Embryonic facial prominence (tissue), 1 donor: ENCODE measurements at regions not wholly inside any gene's neighbourhood (a gene's known extent, or its start where the extent isn't known, plus 50 kb on each side); places are given as distances from the start of the nearest gene placed in this dataset.
A peak's percentile ranks its signal among the peaks of the same experiment; 100 is the strongest.

Experiments used
- DNase-seq: peaks from one replicate; pipeline ENCODE4 v3.0.0-alpha.2; 2016; ENCODE audit errors: extremely low spot score

DNA sequence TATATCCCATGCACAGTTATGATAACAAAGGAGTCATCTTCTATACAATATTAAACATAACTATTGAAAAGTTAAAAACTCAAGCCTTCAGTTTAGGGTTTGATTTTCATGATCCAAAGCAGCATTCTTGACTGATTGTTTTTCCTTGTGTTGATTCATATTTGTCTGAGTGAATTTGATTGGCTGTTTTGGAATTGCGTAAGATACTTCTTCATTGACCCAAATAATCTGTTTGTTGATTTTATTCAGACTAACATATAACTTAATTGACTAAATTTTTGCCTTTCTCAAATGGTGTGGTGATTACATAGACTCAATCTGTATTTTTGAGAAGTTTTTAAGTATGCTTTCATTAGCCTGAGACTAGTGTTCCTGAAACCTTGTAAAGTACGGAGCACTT is 305.7 kb upstream of the TNP1 start:
- no peak for DNase-seq

DNA sequence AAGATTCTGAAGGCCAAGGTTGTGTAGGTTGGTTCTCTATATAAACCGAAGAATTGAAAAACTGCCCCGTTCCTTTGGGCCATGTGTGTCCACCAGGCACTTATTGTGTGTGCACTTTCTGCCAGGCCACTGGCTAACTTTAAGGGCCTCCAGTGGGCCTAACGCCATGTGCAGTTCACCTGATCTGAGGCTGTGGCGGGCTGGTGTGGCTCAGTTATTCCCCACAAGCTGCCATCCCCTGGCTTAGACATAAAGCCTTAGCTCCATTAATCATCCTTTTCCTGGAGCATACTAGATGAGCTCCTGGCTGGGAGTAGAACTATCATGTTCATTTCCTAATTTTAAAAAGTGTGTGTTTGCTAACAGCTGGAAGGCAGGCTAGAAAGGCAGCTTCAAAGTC is 304.1 kb upstream of the TNP1 start:
- no peak for DNase-seq

DNA sequence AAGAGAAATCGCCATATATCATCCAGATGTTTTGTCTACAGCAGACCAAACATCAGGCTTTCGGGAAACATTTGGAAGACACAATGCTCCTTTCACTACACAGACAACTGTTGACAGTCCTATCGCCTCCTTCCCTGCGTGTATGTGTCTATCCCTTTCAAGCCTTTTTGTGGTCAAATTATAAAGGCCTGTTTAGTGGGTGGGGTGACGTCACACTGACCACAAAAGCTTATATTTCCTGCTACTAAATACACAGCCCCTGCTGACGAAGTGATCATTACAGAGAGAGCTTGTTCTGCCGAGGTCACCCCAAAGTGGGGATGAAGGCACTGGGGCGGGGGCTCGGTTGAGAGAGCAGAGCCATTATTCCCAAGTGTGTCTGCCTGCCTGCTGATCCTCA is 302.7 kb upstream of the TNP1 start:
- peak; percentile 52 for DNase-seq

DNA sequence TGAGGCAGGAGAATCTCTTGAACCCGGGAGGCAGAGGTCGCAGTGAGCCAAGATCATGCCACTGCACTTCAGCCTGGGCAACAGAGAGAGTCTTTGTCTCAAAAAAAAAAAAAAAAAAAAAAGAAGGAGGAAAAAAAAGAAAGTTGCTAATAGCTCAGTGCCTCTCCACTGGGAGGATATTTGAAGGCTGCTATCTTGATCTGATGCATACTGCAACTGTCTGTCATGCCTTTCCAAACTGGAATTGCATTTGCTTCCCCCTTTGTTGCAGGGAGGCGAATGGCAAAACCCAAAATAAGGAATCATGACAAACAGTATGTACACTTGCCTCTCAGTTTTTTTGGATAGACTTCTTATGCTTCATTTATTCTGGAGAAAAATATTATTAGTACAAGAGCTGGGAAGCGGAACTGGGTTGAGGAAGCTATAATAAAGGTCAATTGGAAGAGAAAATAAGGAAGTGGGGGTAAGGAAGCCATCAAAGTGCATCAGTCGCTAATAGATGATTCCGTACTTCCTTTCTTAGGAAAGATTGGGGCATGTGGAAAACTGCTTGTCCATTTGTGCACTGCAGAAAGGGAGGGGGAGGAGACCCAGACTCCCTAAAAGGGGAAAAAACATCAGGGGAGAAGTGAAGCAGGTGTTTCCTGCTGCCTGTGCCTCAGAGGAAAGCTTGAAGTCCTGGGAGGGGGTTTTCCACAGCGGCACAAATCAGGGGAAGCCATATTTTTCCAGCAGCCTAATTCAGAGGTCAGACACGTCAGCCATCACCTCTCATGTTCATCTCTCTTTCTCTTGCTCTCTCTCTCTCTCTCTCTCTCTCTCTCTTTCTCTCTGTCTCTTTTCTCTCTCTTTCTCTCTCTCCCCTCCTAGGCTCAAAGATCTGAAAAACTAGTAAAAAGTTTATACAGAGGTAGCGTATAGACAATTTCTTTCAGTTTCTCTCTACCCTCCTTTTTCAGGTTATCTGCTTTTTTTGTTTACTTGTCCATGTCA is 301.4 kb upstream of the TNP1 start:
- DNase-seq, result no peak

DNA sequence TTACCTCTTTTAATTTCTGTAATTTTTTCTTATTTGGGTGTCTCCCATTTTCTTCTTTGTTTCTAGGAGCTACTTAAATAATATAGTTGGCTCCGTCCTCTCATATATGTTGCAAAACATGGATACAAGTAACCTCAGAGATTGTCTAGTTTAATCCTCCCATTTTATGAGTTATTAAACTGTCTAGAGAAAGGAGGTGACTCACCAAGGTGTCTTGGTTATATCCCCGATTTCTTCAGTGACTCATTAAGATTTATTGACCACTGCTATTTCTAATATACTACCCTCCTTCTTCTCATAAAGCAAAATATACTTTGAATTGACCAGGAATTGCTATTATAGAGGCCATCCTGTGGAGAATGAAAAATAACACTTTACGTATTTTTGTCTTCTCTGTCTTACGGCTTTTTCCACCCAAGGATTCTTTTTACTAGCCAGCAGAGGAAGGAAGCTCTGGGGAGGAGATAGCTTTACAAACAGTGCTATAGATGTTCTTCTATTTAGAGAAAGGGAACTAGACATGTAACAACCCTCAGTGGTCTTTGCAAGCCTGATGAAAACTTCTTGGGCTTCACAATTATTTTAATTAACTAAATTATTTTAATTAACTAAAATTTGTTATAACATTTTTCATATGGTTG is 300.4 kb upstream of the TNP1 start:
- no peak for DNase-seq

DNA sequence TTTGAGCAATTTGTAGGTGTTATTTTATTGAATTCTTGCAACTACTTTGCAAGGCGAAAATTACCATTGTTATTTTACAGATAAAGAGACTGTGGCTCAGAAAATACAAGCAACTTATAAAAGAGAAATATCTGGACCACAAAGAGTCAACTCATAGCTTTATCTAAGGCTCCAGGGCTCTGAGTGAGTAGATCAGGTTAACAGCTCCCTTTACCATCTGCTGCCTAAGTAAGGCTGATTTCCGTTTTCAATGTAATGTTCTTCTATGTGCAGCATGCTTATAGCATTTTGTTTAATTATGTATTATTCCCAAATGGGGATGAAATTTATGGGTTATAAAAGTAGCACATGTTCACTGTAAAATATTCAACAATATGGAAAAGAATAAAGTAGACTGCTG is 299.1 kb upstream of the TNP1 start:
- no peak for DNase-seq

GRCh38 chr2:217157581-217157980 is 297.7 kb upstream of the TNP1 start:
- no peak for DNase-seq

- DNase-seq, result no peak
These were observed 296.9 kb upstream of the TNP1 start for GRCh38 chr2:217156801-217157200.

GRCh38 chr2:217154923-217155322 is 295.1 kb upstream of the TNP1 start:
- DNase-seq, result no peak

- no peak for DNase-seq
These were observed 293.6 kb upstream of the TNP1 start for GRCh38 chr2:217153510-217153909.

- no peak for DNase-seq
These were observed 293.0 kb upstream of the TNP1 start for GRCh38 chr2:217152831-217153230.

DNA sequence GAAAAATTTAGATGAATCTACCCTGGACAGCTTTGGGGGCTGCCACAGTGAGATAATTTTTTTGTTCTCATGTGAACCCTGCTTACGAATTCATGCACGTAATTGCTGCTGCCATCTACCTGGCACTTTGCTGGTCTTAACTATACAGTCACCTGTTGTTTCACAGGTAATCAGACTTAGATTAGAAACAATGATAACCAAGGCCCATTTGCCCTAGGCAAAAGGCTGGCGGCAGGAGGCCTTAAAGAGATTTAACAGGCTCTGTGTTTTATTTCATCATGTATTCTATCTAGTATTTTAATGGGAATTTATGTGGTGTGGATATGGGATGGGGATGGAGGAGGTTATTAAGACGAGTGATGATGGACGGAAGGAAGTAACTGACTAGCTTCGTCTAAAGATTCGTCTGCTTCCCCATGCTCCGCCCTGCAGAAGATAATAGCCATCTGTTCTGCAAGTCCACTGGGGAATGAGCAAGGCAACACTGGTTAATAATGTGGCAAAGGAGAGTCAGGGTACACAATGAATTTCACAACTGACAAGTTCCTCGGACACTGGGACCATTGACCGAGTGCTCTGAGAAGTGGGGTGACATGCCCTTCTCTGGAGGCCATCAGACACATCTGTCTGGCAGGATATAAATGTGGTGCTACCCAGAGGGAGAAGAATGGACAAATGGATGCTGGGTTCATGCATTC is 291.8 kb upstream of the TNP1 start:
- no peak for DNase-seq

GRCh38 chr2:217150236-217150635 is 290.4 kb upstream of the TNP1 start:
- no peak for DNase-seq

GRCh38 chr2:217149087-217149660 is 289.3 kb upstream of the TNP1 start:
- DNase-seq, result no peak

DNA sequence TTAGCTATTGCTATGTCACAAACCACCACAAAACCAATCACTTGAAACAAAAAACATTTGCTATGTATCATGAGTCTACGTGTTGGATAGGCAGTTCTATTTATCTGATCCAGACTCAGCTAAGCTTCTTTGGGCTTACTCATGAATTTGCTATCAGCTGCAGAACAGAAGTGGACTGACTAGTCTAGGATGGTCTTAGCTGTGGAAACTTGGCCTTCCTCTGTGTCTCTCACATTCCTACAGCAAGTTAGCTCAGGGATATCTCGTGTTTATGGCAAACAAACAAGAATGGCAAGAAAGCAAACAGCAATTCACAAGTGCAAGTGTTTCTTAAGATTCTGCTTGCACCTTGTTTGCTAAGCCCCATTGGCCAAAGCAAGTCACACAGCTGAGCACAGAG is 288.0 kb upstream of the TNP1 start:
- DNase-seq, result no peak

DNA sequence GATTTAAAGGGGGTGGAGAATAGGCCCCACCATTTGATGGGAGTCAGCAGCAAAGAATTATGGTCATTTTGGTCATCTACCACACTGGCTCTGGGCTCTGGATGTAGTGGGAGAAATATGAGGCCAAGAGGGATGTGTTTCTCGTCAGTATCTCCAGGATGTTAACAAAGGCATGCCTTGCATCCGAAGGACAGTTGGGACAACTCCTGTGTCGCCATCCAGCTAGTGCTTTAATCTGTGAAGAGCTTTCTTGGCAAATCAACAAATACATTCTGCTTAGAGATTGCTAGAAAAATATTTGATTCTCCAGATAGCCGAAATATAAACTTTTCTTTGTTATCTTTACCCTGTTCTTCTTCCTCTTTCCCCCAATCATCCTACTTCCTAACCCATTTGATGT is 287.1 kb upstream of the TNP1 start:
- DNase-seq, result no peak

- no peak for DNase-seq
These were observed 282.9 kb upstream of the TNP1 start for GRCh38 chr2:217142649-217143266.

- DNase-seq, result no peak
These were observed 278.4 kb upstream of the TNP1 start for GRCh38 chr2:217138284-217138683.

GRCh38 chr2:217127744-217128143 is 267.9 kb upstream of the TNP1 start:
- DNase-seq, result peak; percentile 42

GRCh38 chr2:217125014-217125413 is 265.1 kb upstream of the TNP1 start:
- DNase-seq, result no peak

- DNase-seq, result no peak
These were observed 264.2 kb upstream of the TNP1 start for GRCh38 chr2:217124050-217124449.

DNA sequence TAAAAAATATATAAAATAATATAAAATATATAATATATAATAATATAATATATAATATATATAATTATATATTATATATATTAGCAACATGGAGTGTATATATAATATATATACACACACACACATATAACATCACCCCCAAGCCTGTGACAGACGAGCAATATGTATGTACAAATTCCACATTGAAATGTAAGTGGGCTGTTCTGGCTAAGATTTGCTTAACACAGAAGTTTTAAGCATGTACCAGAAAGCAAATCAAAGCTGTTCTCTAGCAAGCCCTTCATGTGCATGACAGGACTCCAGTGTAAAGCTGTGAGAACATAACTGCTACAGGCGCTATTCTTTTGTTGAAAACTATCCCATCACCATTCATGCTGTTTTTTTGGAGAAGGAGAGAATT is 261.7 kb upstream of the TNP1 start:
- no peak for DNase-seq
